MM.1S (cell line): ENCODE measurements at regions not wholly inside any gene's neighbourhood (a gene's known extent, or its start where the extent isn't known, plus 50 kb on each side); places are given as distances from the start of the nearest gene placed in this dataset.

Experiments used
- DNase-seq: peaks from one replicate; pipeline ENCODE4 v3.0.0-alpha.2; 2015
- H2AFZ ChIP-seq: fragments of 300-600 bp; sonication (generic); 2 replicates; pipeline ENCODE4 v1.6.0; 2016; ENCODE audit warnings: antibody characterized with exemption, low read length
- H3F3A ChIP-seq: fragments of 300-600 bp; sonication (generic); 2 replicates; pipeline ENCODE4 v1.6.1; 2016; ENCODE audit warnings: mild to moderate bottlenecking, antibody characterized with exemption, low read length, moderate library complexity, mixed read lengths; ENCODE audit not compliant: insufficient read depth
- H3K27ac ChIP-seq: fragments of 300-600 bp; sonication (generic); 2 replicates; pipeline ENCODE4 v1.5.1; 2016; ENCODE audit warnings: mild to moderate bottlenecking, low read length
- H3K27me3 ChIP-seq: fragments of 300-600 bp; sonication (generic); replicated peaks from 2 replicates; pipeline ENCODE4 v1.6.0; 2016; ENCODE audit warnings: low read length; ENCODE audit not compliant: insufficient read depth
- H3K36me3 ChIP-seq: fragments of 300-600 bp; sonication (generic); replicated peaks from 2 replicates; pipeline ENCODE4 v1.6.1; 2016; ENCODE audit warnings: mild to moderate bottlenecking, low read length, mixed read lengths; ENCODE audit not compliant: insufficient read depth
- H3K4me1 ChIP-seq: fragments of 300-600 bp; sonication (generic); 2 replicates; pipeline ENCODE4 v1.6.1; 2016; ENCODE audit warnings: low read length, mixed read lengths
- H3K4me2 ChIP-seq: fragments of 300-600 bp; sonication (generic); 2 replicates; pipeline ENCODE4 v1.6.0; 2016; ENCODE audit warnings: low read depth, low read length
- H3K4me3 ChIP-seq: fragments of 300-600 bp; sonication (generic); 2 replicates; pipeline ENCODE4 v1.5.1; 2016; ENCODE audit warnings: low read length, mixed read lengths
- H3K79me2 ChIP-seq: fragments of 300-600 bp; sonication (generic); 2 replicates; pipeline ENCODE4 v1.6.1; 2016; ENCODE audit warnings: mixed run types, low read length, mixed read lengths
- H3K9ac ChIP-seq: fragments of 300-600 bp; sonication (generic); 2 replicates; pipeline ENCODE4 v1.6.1; 2016; ENCODE audit warnings: low read length, mixed read lengths
- H3K9me2 ChIP-seq: fragments of 300-600 bp; sonication (generic); replicated peaks from 2 replicates; pipeline ENCODE4 v1.6.1; 2016; ENCODE audit warnings: mild to moderate bottlenecking, low read length, mixed read lengths; ENCODE audit not compliant: insufficient read depth
- H3K9me3 ChIP-seq: fragments of 300-600 bp; sonication (generic); replicated peaks from 2 replicates; pipeline ENCODE4 v1.6.1; 2016; ENCODE audit warnings: mild to moderate bottlenecking, low read length, mixed read lengths; ENCODE audit not compliant: insufficient read depth
- H4K20me1 ChIP-seq: fragments of 300-600 bp; sonication (generic); 2 replicates; pipeline ENCODE4 v1.6.1; 2016; ENCODE audit warnings: mild to moderate bottlenecking, low read length, moderate library complexity, mixed read lengths; ENCODE audit not compliant: insufficient read depth
- EZH2 ChIP-seq: fragments of 300-600 bp; sonication (generic); optimal IDR thresholded peaks from 2 replicates; pipeline ENCODE3; 2017; ENCODE audit warnings: low read depth, mild to moderate bottlenecking, antibody characterized with exemption, low read length, mixed read lengths
- EZH2phosphoT487 ChIP-seq: fragments of 300-600 bp; sonication (generic); IDR thresholded peaks from 2 replicates; pipeline ENCODE4 v1.6.1; 2018; ENCODE audit warnings: antibody characterized with exemption, low read length
- TF ChIP-seq, protein P1 (sequence below): fragments of 300-600 bp; sonication (generic); IDR thresholded peaks from 2 replicates; pipeline ENCODE4 v1.5.1; 2016; ENCODE audit warnings: antibody characterized with exemption, low read length, mixed read lengths

DNA sequence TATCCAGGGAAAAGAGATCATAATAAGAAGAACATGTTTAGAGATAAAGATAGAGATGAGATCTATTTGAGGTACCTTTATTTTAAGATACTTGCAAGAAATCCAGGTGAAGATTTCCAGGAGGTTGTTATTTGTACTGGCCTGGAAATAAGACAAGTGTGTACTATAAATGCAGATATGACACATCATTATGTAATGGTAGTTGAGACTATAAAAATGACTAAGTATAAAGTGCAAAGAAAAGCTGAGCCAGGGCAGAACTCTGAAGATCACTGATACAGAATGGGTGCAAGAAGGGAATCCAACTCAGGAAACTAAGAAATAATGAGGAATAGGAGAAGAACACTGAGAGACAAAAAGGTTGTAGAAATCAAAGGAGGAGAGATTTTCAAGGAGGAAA, 378.2 kb upstream of the PBX1 start:
- Histone ChIP-seq H3K4me2 (no peak overlapping the region), H3K27me3 (no peaks in the 10 kb centered on the region), H3K9me3 (no peaks in the 10 kb centered on the region), H2AFZ (no peak overlapping the region), H4K20me1 (no peaks in the 10 kb centered on the region), H3K4me1 (no peaks in the 10 kb centered on the region), H3K9me2 (no peaks in the 10 kb centered on the region), H3F3A (no peaks in the 10 kb centered on the region), H3K36me3 (no peaks in the 10 kb centered on the region), H3K9ac (no peak overlapping the region), H3K27ac (no peak overlapping the region), H3K79me2 (no peaks in the 10 kb centered on the region), H3K4me3 (no peak overlapping the region)
- no peak for TF ChIP-seq EZH2phosphoT487
- TF ChIP-seq, protein P1, sequence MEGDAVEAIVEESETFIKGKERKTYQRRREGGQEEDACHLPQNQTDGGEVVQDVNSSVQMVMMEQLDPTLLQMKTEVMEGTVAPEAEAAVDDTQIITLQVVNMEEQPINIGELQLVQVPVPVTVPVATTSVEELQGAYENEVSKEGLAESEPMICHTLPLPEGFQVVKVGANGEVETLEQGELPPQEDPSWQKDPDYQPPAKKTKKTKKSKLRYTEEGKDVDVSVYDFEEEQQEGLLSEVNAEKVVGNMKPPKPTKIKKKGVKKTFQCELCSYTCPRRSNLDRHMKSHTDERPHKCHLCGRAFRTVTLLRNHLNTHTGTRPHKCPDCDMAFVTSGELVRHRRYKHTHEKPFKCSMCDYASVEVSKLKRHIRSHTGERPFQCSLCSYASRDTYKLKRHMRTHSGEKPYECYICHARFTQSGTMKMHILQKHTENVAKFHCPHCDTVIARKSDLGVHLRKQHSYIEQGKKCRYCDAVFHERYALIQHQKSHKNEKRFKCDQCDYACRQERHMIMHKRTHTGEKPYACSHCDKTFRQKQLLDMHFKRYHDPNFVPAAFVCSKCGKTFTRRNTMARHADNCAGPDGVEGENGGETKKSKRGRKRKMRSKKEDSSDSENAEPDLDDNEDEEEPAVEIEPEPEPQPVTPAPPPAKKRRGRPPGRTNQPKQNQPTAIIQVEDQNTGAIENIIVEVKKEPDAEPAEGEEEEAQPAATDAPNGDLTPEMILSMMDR = no peak
- no peak for TF ChIP-seq EZH2
- no peak for DNase-seq

DNA sequence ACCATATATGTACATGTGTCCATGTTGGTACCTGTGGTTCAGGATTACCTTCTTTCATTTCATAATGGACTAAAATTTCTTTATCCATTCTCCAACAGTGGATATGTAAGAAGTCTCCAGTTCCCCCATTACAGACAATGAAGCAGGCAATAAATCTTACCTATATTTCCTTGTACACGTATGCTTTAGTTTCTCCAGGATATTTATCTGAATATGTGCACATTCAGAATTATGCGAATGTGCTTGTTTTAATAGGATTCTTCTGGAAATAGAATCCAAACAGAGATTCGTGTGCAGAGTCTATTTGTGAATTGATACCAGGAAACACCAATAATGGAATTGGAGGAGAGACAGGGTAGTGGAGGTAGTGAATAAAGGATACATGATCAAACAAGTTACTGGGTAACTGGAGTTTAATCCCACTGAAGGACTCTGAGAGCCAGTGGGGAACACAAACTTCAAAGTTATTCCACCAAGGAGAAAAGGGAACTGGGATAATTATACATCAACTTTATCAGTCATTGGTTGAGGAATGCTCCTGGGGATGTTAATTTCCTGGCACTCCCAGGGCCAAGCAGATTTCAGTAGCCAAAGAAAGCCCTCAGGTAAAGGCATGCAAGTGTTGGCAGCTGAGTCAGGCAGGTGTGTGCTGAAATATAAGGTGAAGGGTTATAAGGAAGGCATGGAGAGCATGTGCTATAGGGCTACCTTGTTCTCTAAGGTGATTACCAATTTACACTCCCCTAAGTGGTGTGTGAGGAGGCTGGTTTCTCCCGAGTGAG, 374.9 kb upstream of the PBX1 start:
- TF ChIP-seq, protein P1 = no peak
- TF ChIP-seq EZH2phosphoT487 (no peak), EZH2 (no peak)
- Histone ChIP-seq H3K36me3 (no peaks in the 10 kb centered on the region), H3K4me1 (no peaks in the 10 kb centered on the region), H3K9me2 (no peaks in the 10 kb centered on the region), H3K9me3 (no peaks in the 10 kb centered on the region), H3K79me2 (no peaks in the 10 kb centered on the region), H4K20me1 (no peaks in the 10 kb centered on the region), H2AFZ (no peak overlapping the region), H3K9ac (no peak overlapping the region), H3K4me2 (no peak overlapping the region), H3K4me3 (no peak overlapping the region), H3K27me3 (no peaks in the 10 kb centered on the region), H3F3A (no peaks in the 10 kb centered on the region), H3K27ac (no peak overlapping the region)
- no peak for DNase-seq

DNA sequence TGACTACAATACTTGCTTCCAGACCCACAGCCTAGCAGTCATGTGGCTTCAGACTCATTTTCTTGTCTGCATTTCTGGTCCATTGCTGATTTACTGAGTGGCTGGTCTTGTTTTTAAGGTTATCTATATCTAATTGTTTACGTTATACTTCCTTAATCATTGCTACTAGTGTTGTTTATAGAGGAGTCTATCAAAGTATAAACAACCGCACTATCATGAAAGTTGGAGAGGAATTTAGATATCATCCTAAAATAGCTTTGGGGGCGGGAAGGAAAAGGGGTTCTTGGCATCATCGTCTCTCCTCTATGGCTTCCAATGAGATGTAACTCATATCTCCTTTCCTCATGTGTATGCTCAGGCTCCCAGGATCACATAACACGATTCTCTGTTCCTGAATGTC, 372.1 kb upstream of the PBX1 start:
- H3K27me3 ChIP-seq = no peaks in the 10 kb centered on the region
- H3K27ac ChIP-seq = no peak overlapping the region
- H3K9me2 ChIP-seq = no peaks in the 10 kb centered on the region
- H3F3A ChIP-seq = no peaks in the 10 kb centered on the region
- no peak overlapping the region for H2AFZ ChIP-seq
- no peak for DNase-seq
- no peak overlapping the region for H3K4me3 ChIP-seq
- H3K36me3 ChIP-seq = no peaks in the 10 kb centered on the region
- no peak overlapping the region for H3K4me2 ChIP-seq
- no peaks in the 10 kb centered on the region for H3K4me1 ChIP-seq
- H4K20me1 ChIP-seq = no peaks in the 10 kb centered on the region
- no peaks in the 10 kb centered on the region for H3K9me3 ChIP-seq
- no peak overlapping the region for H3K9ac ChIP-seq
- TF ChIP-seq EZH2 (no peak), EZH2phosphoT487 (no peak)
- TF ChIP-seq, protein P1 = no peak
- no peaks in the 10 kb centered on the region for H3K79me2 ChIP-seq
